HL-60 (cell line): ENCODE measurements at regions not wholly inside any gene's neighbourhood (a gene's known extent, or its start where the extent isn't known, plus 50 kb on each side); places are given as distances from the start of the nearest gene placed in this dataset.

Experiments used
- DNase-seq, 2 experiments: peaks; one replicate each; pipeline ENCODE4 v3.0.0-alpha.2; 2010 to 2020; ENCODE audit warnings: low read depth in 1 of 2, low spot score in 1 of 2
- H3K27ac ChIP-seq: fragments of 250-450 bp; sonication (Bioruptor Pico); replicated peaks from 2 replicates; pipeline ENCODE4 v1.5.1; 2020; ENCODE audit warnings: mild to moderate bottlenecking, moderate library complexity
- H3K27me3 ChIP-seq: fragments of 250-450 bp; sonication (Bioruptor Pico); 2 replicates; pipeline ENCODE4 v1.5.1; 2021; ENCODE audit warnings: mild to moderate bottlenecking, moderate library complexity; ENCODE audit not compliant: insufficient read depth, poor library complexity, severe bottlenecking
- H3K4me3 ChIP-seq: replicated peaks from 2 replicates; pipeline ENCODE4 v1.5.1; 2011; ENCODE audit warnings: mild to moderate bottlenecking, control low read depth, low read length; ENCODE audit not compliant: insufficient read depth
- CTCF ChIP-seq: IDR thresholded peaks from one replicate; pipeline ENCODE4 v1.5.1; 2011; ENCODE audit warnings: low read length, control low read depth, inconsistent platforms; ENCODE audit not compliant: insufficient read depth
- GABPA ChIP-seq: IDR thresholded peaks from 2 replicates; pipeline ENCODE4 v1.6.1; 2012; ENCODE audit warnings: low read depth
- POLR2AphosphoS5 ChIP-seq: IDR thresholded peaks from 2 replicates; pipeline ENCODE4 v1.6.1; 2012; ENCODE audit warnings: low read depth
- REST ChIP-seq: IDR thresholded peaks from 2 replicates; pipeline ENCODE4 v1.6.1; 2012; ENCODE audit warnings: low read depth; ENCODE audit not compliant: insufficient replicate concordance
- SPI1 ChIP-seq: IDR thresholded peaks from 2 replicates; pipeline ENCODE4 v1.6.1; 2012; ENCODE audit warnings: low read depth, mild to moderate bottlenecking, borderline replicate concordance

GRCh38 chr3:159062734-159063410, 261.0 kb downstream of the MFSD1 start:
- Histone ChIP-seq H3K27ac (no peak overlapping the region), H3K4me3 (no peak overlapping the region), H3K27me3 (no peaks in the 10 kb centered on the region)
- TF ChIP-seq CTCF (no peak), REST (no peak), POLR2AphosphoS5 (no peak), GABPA (no peak), SPI1 (no peak)
- DNase-seq = no peak

GRCh38 chr3:159069091-159069490, 267.2 kb downstream of the MFSD1 start, which contains the start of gene IQCJ:
TSS of gene IQCJ (plus strand) at chr3:159069319.
- TF ChIP-seq GABPA (no peak), REST (no peak), POLR2AphosphoS5 (no peak), SPI1 (no peak), CTCF (no peak)
- Histone ChIP-seq H3K27me3 (no peaks in the 10 kb centered on the region), H3K4me3 (no peak within 1 kb of the TSS), H3K27ac (no peak within 1 kb of the TSS)
- DNase-seq = no peak

GRCh38 chr3:159069866-159070425, 268.1 kb downstream of the MFSD1 start:
- H3K27ac ChIP-seq = no peak overlapping the region
- no peak for DNase-seq
- TF ChIP-seq POLR2AphosphoS5 (no peak), SPI1 (no peak), GABPA (no peak), REST (no peak), CTCF (no peak)
- H3K27me3 ChIP-seq = no peaks in the 10 kb centered on the region
- no peak overlapping the region for H3K4me3 ChIP-seq
